H1 (cell line): ENCODE measurements at regions not wholly inside any gene's neighbourhood (a gene's known extent, or its start where the extent isn't known, plus 50 kb on each side); places are given as distances from the start of the nearest gene placed in this dataset.

Experiments used
- CTCF ChIA-PET: fragments of 300-600 bp; sonication (Branson Sonifier 250); formaldehyde crosslinking; loops from one replicate; lab custom pipeline; 2021; ENCODE audit not compliant: partially characterized antibody; lab: Charles Lee
- POLR2A ChIA-PET: fragments of 300-600 bp; sonication (Branson Sonifier 250); formaldehyde crosslinking; loops from one replicate; lab custom pipeline; 2021; ENCODE audit warnings: inconsistent platforms; ENCODE audit not compliant: partially characterized antibody; lab: Charles Lee
- DNase-seq, 2 experiments: peaks; one replicate each; pipeline versions ENCODE4 v3.0.0 to v3.0.0-alpha.2; 2010 to 2022; ENCODE audit warnings: low spot score in 2 of 2, low read depth in 1 of 2, mixed read lengths in 1 of 2
- FAIRE-seq: peaks from 2 replicates; lab custom pipeline; 2011; peaks lifted over from hg19 to GRCh38; lab: Jason Lieb, UNC
- H2AFZ ChIP-seq: 2 replicates; pipeline ENCODE4 v1.8.1; 2012; ENCODE audit warnings: low read length, inconsistent platforms
- H2AK5ac ChIP-seq: 2 replicates; pipeline ENCODE4 v1.6.1; 2013; ENCODE audit warnings: low read depth, low read length
- H2BK120ac ChIP-seq: replicated peaks from 2 replicates; pipeline ENCODE3; 2013; ENCODE audit warnings: low read depth, low read length, inconsistent platforms
- H2BK12ac ChIP-seq: 2 replicates; pipeline ENCODE4 v1.6.1; 2013; ENCODE audit warnings: low read depth, low read length
- H2BK15ac ChIP-seq: 2 replicates; pipeline ENCODE4 v1.6.1; 2013; ENCODE audit warnings: low read length
- H2BK20ac ChIP-seq: 2 replicates; pipeline ENCODE4 v1.6.1; 2013; ENCODE audit warnings: low read length
- H2BK5ac ChIP-seq: 2 replicates; pipeline ENCODE4 v1.6.1; 2013; ENCODE audit warnings: low read depth, low read length
- H3K14ac ChIP-seq: 2 replicates; pipeline ENCODE4 v1.6.1; 2013; ENCODE audit warnings: inconsistent platforms; ENCODE audit not compliant: insufficient read length
- H3K18ac ChIP-seq: 2 replicates; pipeline ENCODE4 v1.6.1; 2013; ENCODE audit warnings: low read length; ENCODE audit errors: extremely low read depth
- H3K23ac ChIP-seq: 2 replicates; pipeline ENCODE4 v1.6.1; 2013; ENCODE audit warnings: inconsistent platforms; ENCODE audit not compliant: insufficient read length
- H3K23me2 ChIP-seq: 2 replicates; pipeline ENCODE4 v1.6.1; 2013; ENCODE audit warnings: low read depth, low read length
- H3K27ac ChIP-seq: 2 replicates; pipeline ENCODE4 v1.6.1; 2011; ENCODE audit warnings: low read depth, low read length, inconsistent platforms
- H3K27me3 ChIP-seq, 4 experiments: replicated peaks in 1 of 4; 1 replicate in 1 of 4; 2 replicates in 3 of 4; pipeline versions ENCODE4 v1.6.1 to v1.8.1; 2011 to 2013; ENCODE audit warnings: low read length in 3 of 4, mild to moderate bottlenecking in 3 of 4, inconsistent platforms in 2 of 4, mixed read lengths in 2 of 4, moderate library complexity in 1 of 4; ENCODE audit not compliant: control insufficient read depth in 3 of 4, insufficient read depth in 3 of 4; ENCODE audit errors: extremely low read depth in 1 of 4
- H3K36me3 ChIP-seq, 4 experiments: 2 replicates each; pipeline versions ENCODE4 v1.6.1 to v1.8.1; 2011 to 2013; ENCODE audit warnings: mild to moderate bottlenecking in 4 of 4, low read length in 3 of 4, moderate library complexity in 2 of 4, control low read depth in 1 of 4, inconsistent platforms in 1 of 4; ENCODE audit not compliant: insufficient read depth in 4 of 4, control insufficient read depth in 2 of 4
- H3K4ac ChIP-seq: replicated peaks from 2 replicates; pipeline ENCODE3; 2013; ENCODE audit warnings: low read length, low read depth, mixed read lengths, inconsistent platforms; ENCODE audit not compliant: insufficient read length
- H3K4me1 ChIP-seq, 4 experiments: replicated peaks in 1 of 4; 1 replicate in 1 of 4; 2 replicates in 3 of 4; pipeline versions ENCODE4 v1.6.1 to v1.8.1; 2011 to 2013; ENCODE audit warnings: low read length in 3 of 4, inconsistent platforms in 2 of 4, mixed read lengths in 1 of 4; ENCODE audit not compliant: insufficient read depth in 4 of 4, control insufficient read depth in 3 of 4
- H3K4me2 ChIP-seq, 2 experiments: 2 replicates each; pipeline versions ENCODE4 v1.6.1 to v1.8.1; 2011 to 2013; ENCODE audit warnings: low read depth in 2 of 2, low read length in 2 of 2, control low read depth in 1 of 2, inconsistent platforms in 1 of 2, mild to moderate bottlenecking in 1 of 2; ENCODE audit not compliant: insufficient read depth in 1 of 2
- H3K4me3 ChIP-seq, 4 experiments: fragments of 200-600, 300-600 bp in 1 of 4; sonication (generic), shearing (Covaris generic), sonication (Bioruptor Twin) in 1 of 4; 2 replicates each; pipeline versions ENCODE4 v1.5.1 to v1.8.1; 2011 to 2016; ENCODE audit warnings: low read length in 4 of 4, low read depth in 3 of 4, control low read depth in 2 of 4, inconsistent platforms in 2 of 4, mild to moderate bottlenecking in 2 of 4, mixed read lengths in 1 of 4, moderate library complexity in 1 of 4; ENCODE audit not compliant: insufficient read depth in 2 of 4; ENCODE audit errors: extremely low read depth in 1 of 4
- H3K56ac ChIP-seq: replicated peaks from 2 replicates; pipeline ENCODE3; 2013; ENCODE audit warnings: low read depth, mild to moderate bottlenecking, mixed read lengths, low read length, inconsistent platforms; ENCODE audit not compliant: insufficient read length
- H3K79me1 ChIP-seq: 2 replicates; pipeline ENCODE4 v1.6.1; 2013; ENCODE audit warnings: low read depth, low read length, control low read depth
- H3K79me2 ChIP-seq, 2 experiments: 2 replicates each; pipeline versions ENCODE4 v1.6.1 to v1.8.1; 2012 to 2013; ENCODE audit warnings: low read length in 2 of 2, mild to moderate bottlenecking in 2 of 2, inconsistent platforms in 1 of 2; ENCODE audit not compliant: insufficient read depth in 2 of 2, control insufficient read depth in 1 of 2
- H3K9ac ChIP-seq, 4 experiments: replicated peaks in 1 of 4; 1 replicate in 1 of 4; 2 replicates in 3 of 4; pipeline versions ENCODE4 v1.6.1 to v1.8.1; 2011 to 2013; ENCODE audit warnings: low read depth in 3 of 4, low read length in 3 of 4, control low read depth in 2 of 4, mild to moderate bottlenecking in 2 of 4, moderate library complexity in 2 of 4, inconsistent platforms in 1 of 4; ENCODE audit errors: extremely low read depth in 1 of 4
- H3K9me3 ChIP-seq, 2 experiments: 2 replicates each; pipeline versions ENCODE4 v1.6.1 to v1.8.1; 2012 to 2013; ENCODE audit warnings: mild to moderate bottlenecking in 2 of 2, moderate library complexity in 2 of 2, control low read depth in 1 of 2, inconsistent platforms in 1 of 2, low read depth in 1 of 2, low read length in 1 of 2, mixed read lengths in 1 of 2; ENCODE audit not compliant: insufficient read depth in 2 of 2
- H4K20me1 ChIP-seq, 2 experiments: replicated peaks in 1 of 2; 2 replicates each; pipeline versions ENCODE3 to v1.8.1; 2011 to 2013; ENCODE audit warnings: inconsistent platforms in 2 of 2, low read length in 2 of 2, mild to moderate bottlenecking in 1 of 2; ENCODE audit not compliant: insufficient read depth in 2 of 2, control insufficient read depth in 1 of 2
- H4K5ac ChIP-seq: 2 replicates; pipeline ENCODE4 v1.6.1; 2013; ENCODE audit warnings: low read length, low read depth, mixed read lengths, inconsistent platforms; ENCODE audit not compliant: insufficient read length
- H4K8ac ChIP-seq: 2 replicates; pipeline ENCODE4 v1.8.0; 2013; ENCODE audit warnings: mild to moderate bottlenecking, moderate library complexity, low read length, inconsistent platforms; ENCODE audit not compliant: insufficient read depth; ENCODE audit errors: extremely low read depth
- H4K91ac ChIP-seq: replicated peaks from 2 replicates; pipeline ENCODE3; 2013; ENCODE audit warnings: low read length, mixed read lengths, inconsistent platforms; ENCODE audit not compliant: insufficient read length
- CEBPB ChIP-seq: IDR thresholded peaks from 2 replicates; pipeline ENCODE4 v1.6.1; 2012; ENCODE audit warnings: low read depth, low read length
- CHD2 ChIP-seq: IDR thresholded peaks from 2 replicates; pipeline ENCODE4 v1.6.1; 2012; ENCODE audit warnings: low read length, improper control_type of control experiment
- EGR1 ChIP-seq: IDR thresholded peaks from 2 replicates; pipeline ENCODE4 v1.6.1; 2011; ENCODE audit warnings: low read depth, low read length, borderline replicate concordance
- EZH2 ChIP-seq: fragments of 200-600 bp; sonication (generic); IDR thresholded peaks from 2 replicates; pipeline ENCODE4 v1.7.1; 2012; ENCODE audit warnings: low read depth, mild to moderate bottlenecking, moderate library complexity, low read length, inconsistent platforms; ENCODE audit not compliant: severe bottlenecking
- HDAC6 ChIP-seq: IDR thresholded peaks from one replicate; pipeline ENCODE4 v1.7.1; 2012; ENCODE audit warnings: low read depth, mild to moderate bottlenecking, inconsistent platforms, low read length, moderate library complexity
- RBBP5 ChIP-seq: IDR thresholded peaks from 2 replicates; pipeline ENCODE4 v1.7.1; 2012; ENCODE audit warnings: low read depth, mild to moderate bottlenecking, inconsistent platforms, low read length, moderate library complexity, borderline replicate concordance
- SAP30 ChIP-seq: fragments of 300-600 bp; sonication (generic); IDR thresholded peaks from 2 replicates; pipeline ENCODE4 v1.7.1; 2012; ENCODE audit warnings: low read length, moderate library complexity, mild to moderate bottlenecking, inconsistent platforms; ENCODE audit not compliant: insufficient read depth, insufficient replicate concordance
- SP2 ChIP-seq: IDR thresholded peaks from 2 replicates; pipeline ENCODE4 v1.6.1; 2012; ENCODE audit warnings: mild to moderate bottlenecking, low read length, inconsistent platforms
- TBP ChIP-seq: IDR thresholded peaks from 2 replicates; pipeline ENCODE4 v1.6.1; 2011; ENCODE audit warnings: low read depth, low read length, improper control_type of control experiment
- WGBS, 2 experiments: shearing (Covaris generic) in 1 of 2; methylation state at CpG; one replicate each; pipeline versions ENCODE4 v1.1.6 to v1.1.7; 2013 to 2015; ENCODE audit warnings: low lambda C conversion rate in 2 of 2, mixed read lengths in 2 of 2, inconsistent platforms in 1 of 2, low coverage in 1 of 2, missing lambda C conversion rate in 1 of 2; ENCODE audit not compliant: insufficient replicate concordance in 2 of 2, insufficient coverage in 1 of 2, insufficient read length in 1 of 2; ENCODE audit errors: extremely low coverage in 1 of 2, missing lambda C conversion rate in 1 of 2; 5-methylcytosine and 5-hydroxymethylcytosine counted together

DNA sequence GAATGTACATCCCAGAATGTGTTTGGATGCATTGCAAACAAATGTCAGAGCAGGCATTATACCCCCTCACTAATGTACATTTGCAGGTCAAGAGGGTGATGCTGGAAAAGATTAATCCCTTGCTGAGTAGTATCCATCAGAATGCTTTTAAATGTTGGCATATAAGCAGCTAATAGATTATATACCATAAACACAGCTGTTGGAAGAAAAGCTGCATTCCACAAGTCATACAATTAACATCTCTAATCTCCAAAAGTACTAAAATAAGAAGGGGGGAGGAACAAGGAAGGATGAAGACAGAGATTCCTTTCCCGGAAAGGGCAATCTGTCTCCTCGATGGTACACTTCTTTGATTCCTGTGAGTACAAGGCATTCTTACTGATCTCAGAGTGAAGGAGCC, 445.7 kb upstream of the CDIN1 start:
- ChIA-PET CTCF (no interaction called here), POLR2A (no interaction called here)
- TF ChIP-seq EZH2 (no peak), HDAC6 (no peak), CHD2 (no peak), CEBPB (no peak), SAP30 (no peak), TBP (no peak), RBBP5 (no peak), EGR1 (no peak), SP2 (no peak)

More for the DNA sequence above, 445.7 kb upstream of the CDIN1 start:
- H4K8ac ChIP-seq, result no peak overlapping the region
- H2AFZ ChIP-seq, result peak overlapping the region; percentile 57; the same call in 1 of the 2 replicates
- no peak overlapping the region for H2BK120ac ChIP-seq
- H2BK20ac ChIP-seq, result no peak overlapping the region
- H4K91ac ChIP-seq, result no peak overlapping the region
- no peak overlapping the region for H2BK15ac ChIP-seq
- no peak overlapping the region for H3K9ac ChIP-seq
- no peak overlapping the region for H2BK12ac ChIP-seq
- H3K23ac ChIP-seq, result no peak overlapping the region
- WGBS, 2 experiments, result 85% methylated on average over 2 of the region's 2 CpGs; no CpG with 5 or more reads in 1 of the 2 experiments
- H3K27ac ChIP-seq, result no peak overlapping the region
- no peaks in the 10 kb centered on the region for H3K4me1 ChIP-seq
- H2BK5ac ChIP-seq, result no peak overlapping the region
- H3K79me2 ChIP-seq, result no peaks in the 10 kb centered on the region
- H3K4ac ChIP-seq, result no peak overlapping the region
- H4K20me1 ChIP-seq, result no peaks in the 10 kb centered on the region
- H3K4me2 ChIP-seq, result no peak overlapping the region
- no peak overlapping the region for H4K5ac ChIP-seq
- H3K27me3 ChIP-seq, result no peaks in the 10 kb centered on the region
- H3K14ac ChIP-seq, result no peak overlapping the region
- no peaks in the 10 kb centered on the region for H3K23me2 ChIP-seq
- no peak overlapping the region for H3K4me3 ChIP-seq
- no peak overlapping the region for H2AK5ac ChIP-seq
- no peaks in the 10 kb centered on the region for H3K9me3 ChIP-seq
- no peaks in the 10 kb centered on the region for H3K79me1 ChIP-seq
- H3K18ac ChIP-seq, result no peak overlapping the region
- FAIRE-seq (no peak), DNase-seq (no peak)
- no peak overlapping the region for H3K56ac ChIP-seq
- H3K36me3 ChIP-seq, result no peaks in the 10 kb centered on the region
